Activated CD4-positive, alpha-beta T cell treated with anti-CD3 and anti-CD28 coated beads, Interleukin-2, Interleukin-4, amounts not matched to agents 100 ng/mL and 50 ng/mL, durations not matched to agents 16 hours and 8 hours (primary cell): ENCODE measurements at regions not wholly inside any gene's neighbourhood (a gene's known extent, or its start where the extent isn't known, plus 50 kb on each side); places are given as distances from the start of the nearest gene placed in this dataset.

Experiments used
- DNase-seq: peaks from one replicate; pipeline ENCODE4 v3.0.0-alpha.2; 2020; ENCODE audit warnings: low spot score

DNA sequence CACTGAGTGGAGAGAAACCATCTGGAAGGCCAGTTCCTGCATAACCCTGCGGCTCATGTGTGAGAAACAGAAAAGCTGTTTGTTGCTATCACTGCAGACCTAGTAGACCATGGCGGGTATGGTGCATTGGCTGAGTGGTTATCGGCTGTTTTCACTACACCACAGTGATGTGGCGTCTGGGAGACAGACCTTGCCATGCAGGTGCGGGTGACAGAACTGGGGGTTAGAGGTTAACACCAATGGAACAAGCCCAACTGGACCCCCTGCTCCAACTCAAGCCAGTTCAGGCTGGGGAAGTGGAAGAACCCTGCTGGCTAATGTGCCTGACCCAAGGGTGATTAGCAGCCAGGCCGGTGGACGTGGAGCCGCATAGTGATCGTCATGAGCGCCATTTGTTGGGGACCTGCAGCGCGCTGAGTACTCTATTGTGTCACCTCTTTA is 91.9 kb downstream of the IRF8 start:
- DNase-seq: no peak

DNA sequence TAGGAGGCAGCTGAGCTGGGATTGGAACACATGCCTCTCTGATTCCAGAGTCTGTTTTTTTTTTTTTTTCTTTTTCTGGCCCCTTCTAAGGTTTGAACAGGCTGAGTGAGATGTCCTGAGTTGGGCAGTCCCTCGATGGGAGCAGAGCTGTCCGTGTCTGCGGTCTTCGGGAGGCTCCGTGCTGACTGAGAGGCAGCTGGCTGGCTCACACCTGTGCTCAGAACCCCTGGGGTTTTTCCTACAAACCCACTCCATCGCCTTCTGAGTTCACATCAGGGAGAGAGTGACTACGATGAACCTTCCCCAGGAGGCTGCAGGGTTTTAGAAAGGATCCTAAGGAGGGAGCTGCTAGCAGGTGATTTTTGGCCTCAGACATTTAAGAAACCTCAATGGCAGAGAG is 92.5 kb downstream of the IRF8 start:
- DNase-seq: no peak

DNA sequence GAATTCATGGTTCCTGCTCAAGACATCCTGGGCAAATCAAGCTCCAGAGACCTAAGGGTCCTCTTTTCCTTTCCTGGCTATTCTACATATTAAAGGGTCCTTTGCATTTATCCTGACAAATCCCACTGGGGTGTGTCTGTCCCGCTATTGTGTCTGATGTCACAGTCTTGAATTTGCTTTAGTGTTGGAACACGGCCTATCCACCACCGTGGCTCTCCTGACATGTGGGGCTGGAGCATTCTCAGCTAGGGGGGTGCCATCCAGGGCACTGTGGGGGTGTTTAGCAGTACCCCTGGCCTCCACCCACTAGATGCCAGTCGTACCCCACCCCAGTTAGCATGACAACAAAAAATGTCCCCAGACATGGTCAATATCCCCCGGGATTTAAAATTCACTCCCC is 92.9 kb downstream of the IRF8 start:
- DNase-seq: no peak

DNA sequence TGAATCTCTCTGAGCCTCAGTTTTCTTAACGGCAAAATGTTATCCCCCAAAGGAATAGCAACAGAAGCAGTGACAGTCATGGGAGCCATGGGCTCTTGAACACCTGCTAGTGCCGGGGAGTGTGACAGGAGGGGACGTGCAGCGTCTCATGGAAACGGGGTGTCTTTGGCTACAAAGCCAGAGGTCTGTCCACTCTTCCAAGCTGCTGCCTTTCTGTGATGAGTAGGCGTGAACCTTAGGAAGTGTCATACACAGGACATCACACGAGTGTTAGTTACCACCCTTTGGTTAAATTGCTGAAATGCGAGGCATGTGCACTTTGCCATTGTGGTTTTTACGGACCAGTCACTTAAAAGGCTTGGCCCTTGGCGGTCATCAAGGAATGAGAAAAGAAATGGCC is 93.4 kb downstream of the IRF8 start:
- no peak for DNase-seq

DNA sequence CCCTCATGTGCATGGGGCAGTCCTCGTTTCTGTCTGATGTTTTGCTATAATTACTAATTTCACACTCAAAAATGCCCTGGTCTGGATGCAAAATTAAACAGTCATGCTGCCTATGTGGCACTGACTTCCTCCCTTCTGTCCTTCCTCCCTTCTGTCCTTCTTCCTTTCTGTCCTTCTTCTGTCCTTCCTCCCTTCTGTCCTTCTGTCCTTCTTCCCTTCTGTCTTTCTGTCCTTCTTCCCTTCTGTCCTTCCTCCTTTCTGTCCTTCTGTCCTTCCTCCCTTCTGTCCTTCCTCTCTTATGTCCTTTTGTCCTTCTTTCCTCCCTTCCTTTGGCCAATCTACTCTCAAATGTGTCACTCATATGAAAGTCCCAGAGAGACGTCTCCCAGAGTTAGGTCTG is 93.8 kb downstream of the IRF8 start:
- no peak for DNase-seq

DNA sequence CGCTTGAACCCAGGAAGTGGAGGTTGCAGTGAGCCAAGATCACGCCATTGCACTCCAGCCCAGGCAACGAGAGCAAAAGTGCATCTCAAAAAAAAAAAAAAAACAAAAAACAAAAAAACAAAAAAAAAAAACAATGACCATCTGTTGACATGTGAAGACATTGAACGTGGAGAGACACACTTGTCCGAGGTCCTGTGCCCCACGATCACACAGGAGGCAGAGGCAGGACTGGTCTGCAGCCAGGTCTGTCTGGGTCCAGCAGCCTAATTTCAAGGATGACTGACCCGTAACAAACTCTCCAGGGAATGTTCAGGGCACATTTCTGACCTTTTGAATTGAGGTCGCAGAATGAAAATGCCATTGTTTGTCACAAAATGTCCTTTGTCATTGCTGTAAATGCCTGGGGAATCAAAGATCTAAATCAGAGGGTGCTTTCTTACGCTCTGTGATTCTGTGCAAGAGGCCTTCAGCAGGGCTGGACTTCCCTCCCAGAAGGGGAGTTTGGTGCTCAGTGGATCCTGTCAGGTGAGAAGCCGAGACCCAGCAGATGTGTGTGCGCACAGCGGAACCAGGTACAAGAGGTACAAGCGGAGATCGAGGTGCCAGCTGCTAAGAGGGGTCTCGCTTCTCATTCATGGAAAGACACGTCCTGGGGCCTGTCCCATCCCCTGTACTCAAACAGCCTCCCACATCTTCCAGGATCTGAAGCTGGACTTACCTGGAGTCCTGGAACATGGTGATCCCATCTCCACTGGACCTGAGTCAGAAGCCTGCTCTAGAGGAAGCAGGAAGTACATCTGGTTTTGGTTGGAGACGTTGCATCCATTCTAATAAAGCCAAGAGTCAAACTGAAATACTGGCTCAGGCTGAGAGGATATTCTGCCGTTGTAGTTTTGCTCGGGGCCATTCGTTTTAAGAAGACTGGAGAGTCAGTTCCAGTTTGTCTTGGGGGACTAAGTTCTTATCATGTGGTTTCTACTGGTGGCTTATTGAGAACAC is 95.8 kb downstream of the IRF8 start:
- no peak for DNase-seq

DNA sequence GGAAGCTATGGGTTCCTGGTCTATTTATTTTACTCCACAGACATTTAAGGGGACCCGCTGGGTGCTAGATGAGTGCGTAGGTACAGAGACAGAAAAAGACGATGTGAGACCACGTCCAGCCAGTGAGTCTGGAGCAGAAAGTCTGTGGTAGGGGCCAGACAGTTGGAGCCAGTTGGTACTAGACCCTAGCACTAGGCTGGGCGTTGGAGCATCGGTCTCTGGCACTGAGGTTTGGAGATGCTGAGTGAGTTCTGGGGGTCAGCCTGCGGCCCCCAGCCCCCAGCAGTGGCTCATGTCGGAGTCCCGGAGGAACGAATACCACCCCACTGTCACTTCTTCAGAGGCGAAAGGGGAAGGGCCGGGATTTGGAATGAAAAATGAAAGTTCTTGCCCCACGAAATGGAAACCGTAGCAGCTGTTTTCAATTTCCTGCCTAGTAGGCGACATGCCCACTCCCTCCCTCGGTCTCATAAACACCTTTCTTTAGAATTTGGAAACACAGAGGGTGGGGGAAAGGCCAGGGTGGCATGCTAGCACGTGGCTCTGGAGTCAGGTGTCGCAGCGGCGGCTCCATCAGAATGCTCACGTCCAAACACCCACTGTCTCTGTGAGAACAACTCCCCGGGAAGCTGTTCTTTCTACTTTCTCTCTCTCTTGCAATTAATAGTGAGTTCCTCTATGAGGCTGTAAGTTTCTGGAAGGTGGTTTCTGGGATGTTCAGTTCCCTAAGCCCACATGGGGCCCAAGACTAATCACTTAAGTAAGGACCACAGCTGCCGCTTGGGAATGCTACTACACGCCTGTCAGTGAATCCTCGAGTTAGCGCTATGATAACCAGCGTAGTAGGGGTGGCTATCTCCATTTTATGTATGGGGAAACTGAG is 96.8 kb downstream of the IRF8 start:
- no peak for DNase-seq

DNA sequence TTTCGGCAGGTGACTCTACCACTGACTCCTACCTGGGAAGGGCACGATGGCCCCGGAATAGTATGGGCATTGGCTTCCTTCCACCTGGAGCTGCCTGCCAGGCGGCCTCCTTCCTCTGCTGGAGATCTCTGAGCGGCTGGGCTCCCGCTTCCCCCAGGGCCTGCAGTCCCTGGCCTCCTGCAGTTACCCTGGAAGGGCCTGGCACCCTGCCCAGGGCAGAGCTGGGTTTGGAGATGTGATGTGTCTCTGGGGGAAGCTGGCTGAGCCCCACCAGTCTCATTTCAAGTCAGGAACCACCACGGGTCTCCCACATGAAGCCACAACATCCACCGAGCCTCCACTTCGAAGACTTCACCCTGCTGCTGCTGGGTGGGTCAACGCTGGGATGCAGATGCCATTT is 97.9 kb downstream of the IRF8 start:
- DNase-seq: no peak

DNA sequence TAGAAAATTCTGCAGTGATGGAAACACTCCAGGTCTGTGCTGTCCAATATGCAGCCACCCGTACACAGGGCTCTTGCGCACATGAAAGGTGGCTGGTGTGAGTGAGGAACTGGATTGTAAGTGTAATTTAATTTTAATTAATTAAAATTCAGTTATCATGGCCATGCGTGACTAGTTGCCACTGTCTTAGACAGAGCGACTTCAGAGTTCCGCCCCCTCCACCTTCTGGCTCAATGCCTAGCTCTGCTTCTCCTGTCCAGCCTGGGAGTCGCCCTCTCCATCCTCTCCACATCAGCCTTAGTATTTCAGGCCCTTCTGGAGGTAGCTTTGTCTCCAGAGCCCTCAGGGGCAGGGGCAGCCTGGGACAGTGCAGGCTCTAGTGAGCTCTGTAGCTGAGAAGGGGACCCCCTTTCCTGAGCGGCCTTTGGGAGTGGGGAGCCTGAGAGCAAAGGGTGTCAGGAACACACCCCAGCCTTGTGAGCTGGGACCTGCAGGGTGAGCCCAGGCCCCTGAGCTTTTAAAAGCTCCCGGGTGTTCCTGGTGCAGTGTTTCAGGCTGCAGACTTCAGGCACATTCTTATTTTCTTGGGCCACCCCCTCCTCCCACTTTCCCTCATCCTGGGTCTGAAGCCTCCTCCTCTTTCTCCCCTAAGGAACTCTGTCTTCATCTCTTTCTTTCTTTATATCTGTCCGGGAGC is 99.4 kb downstream of the IRF8 start:
- DNase-seq: no peak

DNA sequence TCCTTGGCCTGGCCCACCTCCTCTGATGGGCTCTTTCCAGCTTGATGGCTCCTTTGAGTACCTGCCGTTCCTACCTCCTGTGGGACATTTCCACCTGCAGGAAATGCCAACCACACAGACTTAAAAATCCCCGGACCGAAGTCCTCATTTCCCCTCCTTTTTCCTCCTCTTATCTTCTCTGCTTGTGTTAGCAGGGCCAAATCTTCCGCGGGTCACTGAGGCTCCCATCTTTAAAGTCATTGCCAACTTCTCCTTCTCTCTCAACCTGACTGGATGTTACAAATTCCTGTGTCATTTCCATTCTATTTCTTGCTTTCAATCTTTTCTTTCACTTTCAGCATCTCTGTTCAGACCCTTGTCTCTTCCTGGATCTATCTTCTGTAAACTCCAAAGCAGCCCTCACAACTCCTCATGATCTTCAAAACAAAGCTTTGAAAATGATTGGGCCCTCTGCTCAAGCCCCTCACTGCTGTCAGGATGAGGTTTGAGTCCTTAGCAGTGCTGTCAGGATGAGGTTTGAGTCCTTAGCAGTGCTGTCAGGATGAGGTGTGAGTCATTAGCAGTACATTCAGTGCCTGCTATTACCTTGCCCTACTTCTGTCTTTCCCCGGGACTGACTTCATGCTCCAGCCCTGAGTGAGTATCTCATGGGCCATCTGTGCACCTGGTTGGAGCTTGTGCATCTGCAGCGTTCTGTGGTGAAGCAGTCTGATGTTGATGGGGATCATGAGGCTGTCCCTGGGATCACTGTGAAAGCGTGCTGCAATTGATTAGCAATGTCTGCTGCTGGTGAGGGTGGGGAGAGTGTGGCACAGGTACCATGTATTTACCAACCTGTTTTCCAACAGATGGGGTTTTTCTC is 100.1 kb downstream of the IRF8 start:
- peak; percentile 23 for DNase-seq

DNA sequence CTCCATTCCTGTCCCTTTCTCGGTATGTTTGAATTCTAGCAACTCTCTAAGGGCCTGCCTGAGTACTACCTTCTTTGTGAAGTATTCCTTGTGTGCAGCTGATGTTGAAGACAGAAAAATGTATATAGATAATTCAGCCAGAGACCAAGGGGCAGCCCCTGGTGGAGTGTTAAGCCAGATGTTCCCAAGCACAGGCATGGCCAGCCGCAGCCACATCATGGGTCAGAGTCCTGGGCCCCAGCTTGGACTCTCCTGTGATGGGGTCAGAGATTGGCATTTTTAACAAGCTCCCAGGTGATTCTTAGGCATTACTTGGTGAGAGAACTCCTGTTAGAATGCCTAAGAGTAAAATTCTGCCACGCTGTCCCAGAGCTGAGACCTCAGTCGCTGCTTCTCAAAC is 100.8 kb downstream of the IRF8 start:
- DNase-seq: no peak

DNA sequence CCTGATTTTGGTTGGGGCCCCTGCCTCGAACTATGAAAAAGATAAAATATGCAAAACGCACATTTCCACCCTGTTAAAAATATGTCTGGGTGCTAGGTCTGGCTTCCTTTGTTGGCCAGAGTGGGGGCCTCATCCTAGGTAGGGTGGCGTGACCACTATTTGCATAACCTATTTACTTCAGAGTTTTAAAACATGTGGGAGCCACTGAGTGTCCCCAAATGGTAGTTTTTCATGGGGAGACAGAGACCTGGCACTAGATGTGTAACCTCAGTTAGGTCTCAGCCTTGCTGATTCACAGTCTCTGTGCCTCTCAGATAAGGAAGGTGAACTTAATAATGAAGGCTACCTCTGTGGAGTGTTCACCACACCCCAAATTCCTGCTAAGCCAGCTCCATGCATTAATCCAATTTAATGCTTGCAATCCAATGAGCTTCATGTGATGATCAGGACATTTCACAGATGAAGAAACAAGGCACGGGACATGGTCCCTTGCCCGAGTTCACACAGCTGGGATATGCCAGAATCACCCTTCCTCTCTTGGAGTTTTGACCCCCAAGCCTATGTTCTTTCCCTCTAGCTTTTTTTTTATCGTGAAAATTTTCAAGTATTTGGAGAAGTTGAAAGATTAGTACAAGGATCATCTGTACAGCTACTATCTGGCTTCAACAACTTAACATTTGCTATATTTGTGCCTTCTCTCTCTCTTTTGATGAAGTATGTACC is 103.4 kb downstream of the IRF8 start:
- DNase-seq: no peak

DNA sequence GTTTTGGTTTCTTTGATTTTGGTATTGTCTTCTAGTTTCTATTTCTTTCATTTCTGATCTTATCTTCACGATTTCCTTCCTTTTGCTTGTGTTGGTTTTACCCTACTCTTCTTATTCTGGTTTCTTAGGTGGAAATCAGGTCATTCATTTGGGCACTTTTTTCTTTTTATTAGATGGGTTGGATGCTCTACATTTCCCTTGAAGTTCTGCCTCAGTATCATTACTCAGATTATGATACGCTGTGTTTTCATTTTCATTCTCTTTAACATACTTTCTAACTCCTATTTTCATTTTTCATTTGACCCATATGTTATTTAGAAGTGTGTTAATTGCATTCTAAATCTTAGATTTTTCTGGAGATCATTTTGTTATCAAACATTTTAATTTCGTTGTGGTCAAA is 108.6 kb downstream of the IRF8 start:
- DNase-seq: no peak

DNA sequence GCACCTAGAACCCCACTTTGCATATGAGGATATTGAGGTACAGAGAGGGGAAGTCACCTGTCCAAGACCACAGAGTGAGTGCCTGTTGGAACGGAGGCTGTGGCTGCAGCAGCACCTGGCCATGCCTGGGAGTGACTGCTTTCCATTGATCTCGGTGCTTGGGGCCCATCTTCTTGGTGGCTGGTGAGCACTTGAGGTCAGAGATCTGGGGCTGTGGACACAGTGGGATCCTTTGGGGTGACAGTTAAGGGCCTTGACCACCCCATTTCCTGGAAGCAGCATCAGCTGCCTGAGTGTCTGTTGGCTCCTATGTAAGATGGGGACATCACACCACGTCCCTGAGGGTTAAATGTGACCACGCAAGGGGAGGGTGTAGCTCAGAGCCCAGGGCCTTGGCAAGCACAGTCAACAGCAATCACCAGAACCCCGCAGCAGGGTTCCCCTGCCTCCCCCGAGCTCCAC is 111.7 kb downstream of the IRF8 start:
- no peak for DNase-seq

DNA sequence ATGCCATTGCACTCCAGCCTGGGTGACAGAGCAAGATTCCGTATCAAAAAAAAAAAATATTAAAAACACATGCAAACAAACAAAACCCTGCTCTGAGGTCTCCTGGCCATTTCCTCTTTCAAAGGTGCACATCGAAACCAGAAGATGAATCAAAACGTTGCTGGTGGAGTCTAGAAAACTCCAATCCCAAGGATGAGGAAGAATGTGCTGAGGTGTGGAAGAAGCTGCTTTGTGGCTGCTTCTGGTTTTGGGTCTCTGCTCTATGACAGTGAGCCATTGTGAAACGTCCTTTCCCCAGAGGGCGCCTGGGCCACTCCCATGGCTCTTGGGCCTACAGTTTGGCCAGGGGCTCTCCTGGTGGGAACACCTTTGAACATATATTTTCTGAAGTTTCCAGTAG is 112.6 kb downstream of the IRF8 start:
- DNase-seq: no peak

DNA sequence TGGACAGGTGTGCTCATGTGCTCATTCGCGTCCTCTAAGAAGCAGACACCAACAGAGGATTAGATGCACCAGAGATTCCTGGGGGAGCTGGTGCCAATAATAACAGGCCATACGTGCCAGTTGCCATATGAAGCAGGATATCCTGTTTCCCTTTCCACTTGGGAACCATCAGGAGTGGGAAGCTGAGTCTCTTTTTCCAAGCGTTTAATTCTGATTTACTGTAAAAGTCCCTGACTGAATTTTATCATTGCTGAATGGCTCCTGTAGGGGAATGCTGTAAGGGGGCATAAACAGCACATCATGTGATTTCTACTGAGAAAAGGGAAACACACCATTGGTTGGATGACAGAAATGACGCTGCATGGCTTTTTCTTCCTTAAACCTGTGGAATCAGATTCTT is 113.3 kb downstream of the IRF8 start:
- no peak for DNase-seq

DNA sequence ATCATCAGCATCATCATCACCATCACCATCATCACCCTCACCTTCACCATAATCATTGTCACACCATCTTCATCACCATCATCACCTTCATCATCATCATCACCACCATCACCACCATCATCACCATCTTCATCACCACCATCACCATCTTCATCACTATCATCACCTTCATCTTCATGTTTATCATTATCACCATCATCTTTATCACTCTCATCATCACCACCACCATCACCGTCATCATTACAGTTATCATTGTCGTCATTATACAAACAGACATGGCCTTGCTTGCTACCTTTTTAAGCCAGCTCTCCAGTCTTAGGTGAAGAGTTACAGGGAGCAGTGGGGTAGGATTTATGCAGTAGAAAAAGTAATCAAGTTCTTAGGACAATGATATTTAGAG is 114.9 kb downstream of the IRF8 start:
- DNase-seq: no peak

DNA sequence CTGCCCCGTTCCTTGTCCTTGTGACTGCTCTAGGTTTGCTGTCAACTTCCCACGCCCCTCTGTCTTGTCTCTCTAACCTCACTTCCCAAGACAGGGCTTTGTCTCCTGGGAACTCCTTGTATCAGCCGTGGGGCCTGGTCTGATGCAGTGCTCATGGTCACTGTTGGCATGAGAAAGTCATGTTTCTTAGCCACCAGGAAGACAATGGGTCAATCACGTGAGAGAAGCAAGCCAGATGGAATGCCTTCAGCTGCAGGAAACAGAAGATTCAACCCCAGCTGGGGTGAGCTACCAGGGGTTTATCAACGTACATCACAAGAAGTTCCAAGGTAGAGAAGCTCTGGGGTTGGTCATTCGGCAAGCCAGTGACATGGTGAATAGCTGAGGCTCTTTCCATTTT is 116.6 kb downstream of the IRF8 start:
- no peak for DNase-seq

DNA sequence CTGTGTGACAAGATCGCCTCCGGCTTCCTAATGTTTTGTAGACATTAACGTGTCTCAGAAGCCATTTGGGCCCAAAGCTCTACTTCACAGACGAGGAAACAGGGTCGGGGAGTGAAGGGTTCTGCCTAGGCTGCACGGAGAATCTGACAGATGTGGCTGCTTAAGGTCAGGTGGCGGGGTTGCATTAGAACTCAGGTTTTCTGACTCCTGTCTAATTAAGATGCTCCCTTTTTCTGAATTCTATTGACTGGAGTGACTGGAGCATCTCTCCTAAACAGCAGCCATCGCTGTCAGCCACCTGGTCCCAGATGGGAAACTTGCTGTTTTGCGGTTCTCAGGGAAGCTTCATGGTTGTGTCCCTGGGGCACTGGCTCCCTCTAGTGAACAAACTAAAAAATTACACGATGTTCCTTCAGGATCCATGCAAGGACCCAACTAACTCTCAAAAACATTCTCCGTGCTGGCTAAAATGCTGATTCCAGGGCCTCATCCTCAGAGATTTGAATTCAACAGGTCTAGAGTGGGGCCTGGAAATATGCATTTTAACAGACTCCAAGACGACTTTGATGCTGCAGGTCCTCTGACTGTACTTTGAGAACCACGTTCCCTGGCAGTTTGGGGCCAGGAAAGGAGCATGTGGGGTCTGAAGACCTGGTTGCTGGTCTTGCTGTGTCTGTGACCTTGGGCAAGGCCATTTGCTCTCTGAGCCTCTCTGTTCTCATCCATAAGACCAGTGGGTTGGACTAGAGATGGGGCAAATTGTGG is 117.4 kb downstream of the IRF8 start:
- peak; percentile 49 for DNase-seq

DNA sequence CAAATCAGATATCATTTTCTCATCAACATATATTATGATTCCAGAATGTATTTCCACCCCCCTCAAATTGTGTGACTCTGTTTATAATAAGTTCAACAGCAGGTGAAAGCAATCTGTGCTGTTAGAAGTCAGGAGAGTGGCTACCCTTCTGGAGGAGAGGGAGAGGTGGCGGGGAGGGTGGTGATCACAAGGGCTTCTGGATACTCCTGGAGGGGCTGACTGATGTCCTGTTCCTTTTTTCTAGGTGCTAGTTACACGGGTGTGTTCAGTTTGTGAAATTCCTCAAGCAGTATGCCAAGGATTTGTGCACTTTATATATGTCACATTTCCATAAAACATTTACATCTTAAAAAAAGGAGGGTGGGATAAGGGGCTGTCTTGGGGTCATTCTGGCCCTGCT is 119.1 kb downstream of the IRF8 start:
- no peak for DNase-seq
